ENCODE measurements at regions not wholly inside any gene's neighbourhood (a gene's known extent, or its start where the extent isn't known, plus 50 kb on each side); places are given as distances from the start of the nearest gene placed in this dataset.

GRCh38 chr10:37563715-37564108, 293.7 kb downstream of the ZNF248 start:
- no peak for TF ChIP-seq CTCF (IDR thresholded peaks at IDR 0.05)
- no peak for TF ChIP-seq POLR2A (IDR thresholded peaks at IDR 0.05)

Measured in Peyer's patch (tissue), 4 donors.